ENCODE measurements at regions not wholly inside any gene's neighbourhood (a gene's known extent, or its start where the extent isn't known, plus 50 kb on each side); places are given as distances from the start of the nearest gene placed in this dataset.

DNA sequence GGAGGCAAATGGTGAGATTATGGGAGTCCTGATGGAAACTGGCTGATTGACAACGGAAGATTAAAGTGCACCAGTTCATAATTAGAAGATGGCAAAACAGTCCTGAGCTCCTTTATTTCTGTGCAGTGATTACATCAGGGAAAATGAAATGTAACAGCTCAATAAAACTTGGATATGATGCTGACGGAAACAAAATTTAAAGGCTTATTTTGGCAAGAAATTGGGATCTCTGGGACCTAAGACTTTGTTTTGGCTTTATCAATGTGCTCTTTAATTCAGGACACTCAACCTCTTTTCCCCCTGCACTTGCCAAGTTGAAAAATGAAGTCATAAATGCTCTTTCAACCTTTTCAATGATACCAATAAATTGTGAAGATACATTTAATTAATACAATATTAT lies 226.8 kb downstream of the C6orf118 start:
- ATAC-seq (replicated peaks) = no peak
- Mint-ChIP-seq H3K27me3 (no peaks in the 10 kb centered on the region), H3K36me3 (ENCODE audit: low read depth) (no peaks in the 10 kb centered on the region), H3K4me3 (no peak overlapping the region), H3K27ac (no peak overlapping the region), H3K4me1 (no peaks in the 10 kb centered on the region), H3K9me3 (peaks cover 4% of the 10 kb centered on the region)

DNA sequence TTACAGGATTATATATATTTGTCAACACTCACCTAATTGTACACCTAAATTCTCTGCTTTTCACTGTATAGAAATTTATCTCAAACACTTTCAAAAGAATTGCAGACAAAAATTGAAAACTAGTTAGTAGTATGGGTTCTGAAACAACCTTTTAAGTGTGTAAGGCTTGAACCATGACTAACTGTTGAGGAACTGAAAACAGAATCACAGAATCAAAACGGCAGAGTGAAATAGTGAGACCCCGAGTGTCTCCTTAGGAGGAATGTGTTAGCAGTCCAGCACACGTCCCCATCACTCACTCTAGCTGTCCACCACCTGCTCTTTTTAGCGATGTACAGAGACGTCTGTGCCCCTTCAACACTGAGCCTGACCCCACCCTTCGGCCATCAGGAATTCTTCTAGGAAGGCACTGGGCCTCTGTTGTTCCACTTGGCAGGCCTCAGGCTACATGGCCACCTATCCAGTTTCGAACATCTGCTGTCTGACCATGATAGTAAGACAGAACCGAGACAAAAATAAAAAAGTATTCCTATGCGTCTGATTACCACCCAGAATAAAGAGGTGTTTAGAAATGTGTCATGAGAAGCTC lies 227.4 kb downstream of the C6orf118 start:
- ATAC-seq (replicated peaks) = no peak
- no peaks in the 10 kb centered on the region for H3K4me1 Mint-ChIP-seq
- H3K27me3 Mint-ChIP-seq = no peaks in the 10 kb centered on the region
- H3K27ac Mint-ChIP-seq = no peak overlapping the region
- H3K36me3 Mint-ChIP-seq (ENCODE audit: low read depth) = no peaks in the 10 kb centered on the region
- peaks cover 4% of the 10 kb centered on the region for H3K9me3 Mint-ChIP-seq
- H3K4me3 Mint-ChIP-seq = no peak overlapping the region

DNA sequence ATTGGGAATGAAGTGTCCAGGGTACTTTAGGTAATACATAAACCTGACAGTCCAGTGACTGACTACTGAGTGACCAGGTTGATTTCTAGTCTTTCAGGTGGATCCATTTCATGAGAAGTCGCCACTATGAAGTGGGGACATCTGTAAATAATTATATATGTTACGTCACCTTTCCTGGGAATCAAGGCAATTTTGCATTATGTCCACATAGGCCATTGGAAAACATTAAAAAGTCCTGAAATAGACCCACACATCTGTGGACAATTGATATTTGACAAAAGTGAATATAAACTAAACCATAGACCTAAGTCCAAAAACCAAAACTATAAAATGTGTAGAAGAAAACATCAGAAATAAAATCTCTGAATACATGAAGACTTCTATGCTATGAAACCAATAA lies 231.5 kb downstream of the C6orf118 start:
- Mint-ChIP-seq H3K27ac (no peak overlapping the region), H3K4me3 (no peak overlapping the region), H3K9me3 (peaks cover 4% of the 10 kb centered on the region), H3K36me3 (ENCODE audit: low read depth) (no peaks in the 10 kb centered on the region), H3K27me3 (no peaks in the 10 kb centered on the region), H3K4me1 (no peaks in the 10 kb centered on the region)
- ATAC-seq (replicated peaks) = no peak

DNA sequence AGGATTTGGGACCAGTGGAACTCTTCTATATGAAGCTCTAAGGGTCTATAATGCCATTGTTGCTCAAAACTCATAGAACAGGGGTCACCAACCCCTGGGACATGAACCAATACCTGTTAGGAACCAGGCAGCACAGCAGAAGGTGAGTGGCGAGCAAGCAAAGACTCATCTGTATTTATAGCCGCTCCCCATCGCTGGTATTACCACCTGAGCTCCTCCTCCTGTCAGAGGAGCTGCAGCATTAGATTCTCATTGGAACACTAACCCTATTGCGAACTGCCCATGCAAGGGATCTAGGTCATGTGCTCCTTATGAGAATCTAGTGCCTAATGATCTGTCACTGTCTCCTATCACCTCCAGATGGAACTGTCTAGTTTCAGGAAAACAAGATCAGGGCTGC lies 237.5 kb downstream of the C6orf118 start:
- ATAC-seq (replicated peaks) = no peak
- no peaks in the 10 kb centered on the region for H3K36me3 Mint-ChIP-seq (ENCODE audit: low read depth)
- H3K27ac Mint-ChIP-seq = no peak overlapping the region
- no peaks in the 10 kb centered on the region for H3K9me3 Mint-ChIP-seq
- H3K4me3 Mint-ChIP-seq = no peak overlapping the region
- H3K4me1 Mint-ChIP-seq = no peaks in the 10 kb centered on the region
- H3K27me3 Mint-ChIP-seq = no peaks in the 10 kb centered on the region

DNA sequence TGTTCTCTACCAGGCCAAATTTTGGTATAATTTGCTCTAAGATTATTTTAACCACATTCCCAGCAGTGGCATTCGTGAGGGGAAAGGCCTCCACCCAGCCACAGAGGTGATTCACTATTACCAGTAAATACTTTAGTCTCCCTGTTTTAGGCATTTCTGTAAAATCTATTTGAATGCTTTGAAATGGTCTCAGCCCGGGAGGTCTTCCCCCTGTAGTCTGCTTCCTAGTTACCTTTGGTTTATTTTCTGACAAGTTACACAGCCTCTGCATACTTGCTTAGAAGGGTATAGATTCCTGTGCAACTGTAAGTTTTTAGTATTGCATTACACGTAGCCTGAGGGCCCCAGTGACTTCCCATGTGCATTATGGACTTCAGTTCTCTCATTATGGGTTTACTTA lies 248.7 kb downstream of the C6orf118 start:
- no peak for ATAC-seq (replicated peaks)
- Mint-ChIP-seq H3K27me3 (no peaks in the 10 kb centered on the region), H3K4me1 (no peaks in the 10 kb centered on the region), H3K36me3 (ENCODE audit: low read depth) (no peaks in the 10 kb centered on the region), H3K4me3 (no peak overlapping the region), H3K27ac (no peak overlapping the region), H3K9me3 (peaks cover 18% of the 10 kb centered on the region)

DNA sequence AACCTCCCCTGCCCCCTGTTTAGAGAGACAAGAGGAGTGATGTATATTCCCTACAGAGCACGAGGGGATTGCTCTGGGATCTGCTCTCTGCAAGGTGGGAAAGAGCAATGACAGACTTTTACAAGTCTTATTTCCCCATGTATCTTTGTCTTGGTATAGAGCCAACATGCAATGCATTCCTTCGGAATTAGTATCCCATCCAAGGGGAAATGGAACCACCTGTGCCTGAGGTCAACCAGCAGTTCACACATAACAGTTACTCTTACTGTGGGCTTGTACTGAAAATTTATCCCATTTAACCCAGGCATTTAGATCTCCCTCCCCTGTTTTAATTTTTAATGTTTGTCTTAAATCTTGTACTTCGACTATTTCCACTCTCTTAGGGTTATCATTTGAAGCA lies 250.4 kb downstream of the C6orf118 start:
- no peak overlapping the region for H3K27ac Mint-ChIP-seq
- ATAC-seq (replicated peaks) = no peak
- H3K4me1 Mint-ChIP-seq = no peaks in the 10 kb centered on the region
- no peaks in the 10 kb centered on the region for H3K27me3 Mint-ChIP-seq
- H3K4me3 Mint-ChIP-seq = no peak overlapping the region
- H3K9me3 Mint-ChIP-seq = peaks cover 12% of the 10 kb centered on the region
- no peaks in the 10 kb centered on the region for H3K36me3 Mint-ChIP-seq (ENCODE audit: low read depth)

DNA sequence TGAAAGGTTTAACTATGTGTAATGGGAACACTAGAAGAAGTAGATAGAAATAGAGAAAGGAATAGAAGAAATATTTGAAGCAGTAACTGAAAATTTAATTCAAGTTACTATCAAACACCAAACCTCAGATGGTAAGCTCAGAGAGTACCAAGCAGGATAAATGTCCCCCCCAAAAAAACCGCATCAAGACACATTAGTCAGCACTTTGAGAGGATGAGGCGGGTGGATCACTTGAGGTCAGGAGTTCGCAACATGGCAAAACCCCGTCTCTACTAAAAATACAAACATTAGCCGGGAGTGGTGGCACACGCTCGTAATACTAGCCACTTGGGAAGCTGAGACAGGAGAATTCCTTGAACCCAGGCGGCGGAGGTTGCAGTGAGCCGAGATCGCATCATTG lies 253.1 kb downstream of the C6orf118 start:
- H3K9me3 Mint-ChIP-seq = peaks cover 6% of the 10 kb centered on the region
- no peak overlapping the region for H3K27ac Mint-ChIP-seq
- H3K27me3 Mint-ChIP-seq = no peaks in the 10 kb centered on the region
- no peaks in the 10 kb centered on the region for H3K4me1 Mint-ChIP-seq
- no peak overlapping the region for H3K4me3 Mint-ChIP-seq
- H3K36me3 Mint-ChIP-seq (ENCODE audit: low read depth) = no peaks in the 10 kb centered on the region
- ATAC-seq (replicated peaks) = no peak

DNA sequence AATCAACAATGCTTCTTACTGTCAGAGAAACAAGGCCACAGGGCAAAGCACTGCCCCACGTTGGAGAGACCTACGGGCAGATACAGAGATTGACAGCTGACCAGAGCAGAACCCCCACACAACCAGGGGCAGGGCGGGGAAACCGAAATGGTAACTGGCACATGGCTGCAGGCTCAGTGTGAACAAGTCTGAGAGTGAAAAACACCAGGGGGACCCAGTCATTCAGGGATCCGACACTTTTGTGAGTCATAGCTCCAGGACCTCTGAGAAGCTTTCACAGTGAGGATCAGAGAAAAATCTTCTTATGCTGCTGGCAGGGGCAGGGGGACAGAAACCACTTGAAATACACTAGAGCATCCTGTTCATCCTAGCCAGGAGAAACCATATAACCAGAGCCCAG lies 254.2 kb downstream of the C6orf118 start:
- no peak for ATAC-seq (replicated peaks)
- H3K27ac Mint-ChIP-seq = no peak overlapping the region
- no peak overlapping the region for H3K4me3 Mint-ChIP-seq
- H3K9me3 Mint-ChIP-seq = peaks cover 6% of the 10 kb centered on the region
- H3K36me3 Mint-ChIP-seq (ENCODE audit: low read depth) = no peaks in the 10 kb centered on the region
- H3K4me1 Mint-ChIP-seq = no peaks in the 10 kb centered on the region
- H3K27me3 Mint-ChIP-seq = no peaks in the 10 kb centered on the region

DNA sequence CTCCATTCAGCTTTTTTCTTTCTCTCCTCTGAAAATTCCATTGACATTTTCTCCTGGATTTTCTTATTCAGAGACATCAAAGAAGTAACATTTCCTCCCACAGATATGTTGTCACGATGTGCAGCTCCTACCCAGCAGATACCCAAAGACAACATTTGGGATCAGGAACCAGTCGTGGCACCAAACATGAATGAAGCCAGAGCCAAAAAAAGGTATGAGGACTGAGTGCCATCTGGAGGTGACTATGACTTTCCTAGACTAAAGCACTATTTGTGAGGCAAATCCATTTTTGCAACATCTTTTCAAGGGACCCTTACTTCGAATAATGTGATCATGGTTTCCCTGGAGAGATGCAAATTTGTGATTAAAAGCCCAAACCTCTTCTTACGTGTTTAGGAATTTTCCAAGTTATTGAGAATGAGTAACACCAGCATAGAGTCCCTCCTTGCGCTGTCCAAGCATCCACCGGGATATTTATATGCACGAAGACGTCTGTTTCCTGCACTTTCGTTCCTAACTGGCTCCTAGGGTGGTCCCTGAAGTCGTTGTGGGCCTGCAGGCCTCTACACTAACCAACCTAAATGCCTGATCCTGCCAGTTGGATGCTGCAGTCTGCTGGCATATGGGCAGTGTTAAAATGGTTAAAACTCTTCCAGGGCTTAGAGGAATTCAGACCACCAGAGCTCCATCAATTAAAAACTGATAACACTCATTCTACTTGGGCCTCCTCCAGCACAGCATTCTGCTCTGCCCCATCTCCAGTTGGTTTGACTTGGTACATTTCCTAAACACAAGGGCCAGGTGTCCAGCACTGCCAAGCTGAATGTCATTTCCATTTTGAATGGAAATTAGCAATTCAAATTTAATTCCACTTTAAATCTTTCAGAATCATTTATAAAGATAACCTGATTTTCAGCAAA lies 256.6 kb downstream of the C6orf118 start:
- Mint-ChIP-seq H3K27ac (no peak overlapping the region), H3K27me3 (no peaks in the 10 kb centered on the region), H3K36me3 (ENCODE audit: low read depth) (no peaks in the 10 kb centered on the region), H3K4me1 (no peaks in the 10 kb centered on the region), H3K9me3 (peaks cover 3% of the 10 kb centered on the region), H3K4me3 (no peak overlapping the region)
- no peak for ATAC-seq (replicated peaks)

DNA sequence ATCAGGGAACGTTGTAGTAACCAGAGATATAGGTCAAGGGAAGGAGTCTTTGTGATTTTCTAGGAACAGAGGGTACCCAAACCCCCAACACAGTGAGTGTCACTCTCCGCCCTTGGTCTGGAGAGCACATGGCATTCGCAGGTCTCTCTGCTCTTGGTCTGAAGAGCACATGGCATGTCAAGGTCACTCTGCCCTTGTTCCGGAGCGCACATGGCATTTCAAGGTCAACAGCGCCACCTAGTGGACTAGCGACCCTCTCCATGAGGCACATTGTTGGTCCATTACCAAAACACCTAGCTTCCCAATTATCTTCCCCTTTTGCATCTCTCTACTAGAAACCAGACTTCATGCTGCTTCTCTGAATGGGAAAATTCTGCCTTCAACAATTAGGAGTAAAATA lies 260.0 kb downstream of the C6orf118 start:
- H3K27me3 Mint-ChIP-seq = no peaks in the 10 kb centered on the region
- no peaks in the 10 kb centered on the region for H3K36me3 Mint-ChIP-seq (ENCODE audit: low read depth)
- ATAC-seq (replicated peaks) = no peak
- H3K27ac Mint-ChIP-seq = no peak overlapping the region
- peaks cover 6% of the 10 kb centered on the region for H3K9me3 Mint-ChIP-seq
- H3K4me1 Mint-ChIP-seq = no peaks in the 10 kb centered on the region
- no peak overlapping the region for H3K4me3 Mint-ChIP-seq

DNA sequence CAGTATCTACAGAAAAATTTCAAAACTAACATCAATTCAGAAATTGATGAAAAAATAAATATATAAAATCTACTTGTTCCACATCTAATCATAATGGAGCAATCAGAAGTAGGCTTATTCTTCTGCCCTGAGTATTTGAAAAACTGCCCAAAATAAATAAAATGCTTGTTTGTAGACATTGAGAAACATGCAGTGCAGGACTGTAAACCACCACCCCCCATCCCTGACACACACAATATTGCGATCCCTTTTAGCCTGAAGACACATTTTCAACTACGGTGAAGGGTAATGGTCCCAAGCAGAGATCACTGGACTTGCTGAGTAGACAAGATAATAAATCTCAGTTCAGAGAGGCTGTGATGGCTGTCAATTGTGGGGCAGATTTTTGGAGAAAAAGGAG lies 261.5 kb downstream of the C6orf118 start:
- ATAC-seq (replicated peaks) = no peak
- Mint-ChIP-seq H3K4me1 (no peaks in the 10 kb centered on the region), H3K27me3 (no peaks in the 10 kb centered on the region), H3K36me3 (ENCODE audit: low read depth) (no peaks in the 10 kb centered on the region), H3K9me3 (peaks cover 11% of the 10 kb centered on the region), H3K4me3 (no peak overlapping the region), H3K27ac (no peak overlapping the region)

DNA sequence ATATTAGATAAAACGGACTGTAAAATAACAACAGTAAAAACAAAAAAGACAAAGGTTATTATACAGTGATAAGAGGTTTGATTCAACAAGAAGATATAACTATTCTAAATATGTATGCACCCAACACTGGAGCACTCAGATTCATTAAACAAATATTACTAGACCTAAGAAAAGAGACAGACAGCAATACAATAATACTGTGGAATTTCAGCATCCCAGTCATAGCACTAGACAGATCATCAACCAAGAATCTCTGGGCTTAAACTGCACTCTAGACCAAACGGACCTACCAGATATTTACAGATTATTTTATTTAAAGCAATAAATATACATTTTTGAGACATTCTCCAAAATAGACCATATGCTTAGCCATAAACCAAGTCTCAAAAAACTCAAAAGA lies 263.8 kb downstream of the C6orf118 start:
- no peak overlapping the region for H3K4me3 Mint-ChIP-seq
- H3K27ac Mint-ChIP-seq = no peak overlapping the region
- no peaks in the 10 kb centered on the region for H3K36me3 Mint-ChIP-seq (ENCODE audit: low read depth)
- H3K4me1 Mint-ChIP-seq = no peaks in the 10 kb centered on the region
- H3K27me3 Mint-ChIP-seq = no peaks in the 10 kb centered on the region
- H3K9me3 Mint-ChIP-seq = peaks cover 11% of the 10 kb centered on the region
- ATAC-seq (replicated peaks) = no peak

DNA sequence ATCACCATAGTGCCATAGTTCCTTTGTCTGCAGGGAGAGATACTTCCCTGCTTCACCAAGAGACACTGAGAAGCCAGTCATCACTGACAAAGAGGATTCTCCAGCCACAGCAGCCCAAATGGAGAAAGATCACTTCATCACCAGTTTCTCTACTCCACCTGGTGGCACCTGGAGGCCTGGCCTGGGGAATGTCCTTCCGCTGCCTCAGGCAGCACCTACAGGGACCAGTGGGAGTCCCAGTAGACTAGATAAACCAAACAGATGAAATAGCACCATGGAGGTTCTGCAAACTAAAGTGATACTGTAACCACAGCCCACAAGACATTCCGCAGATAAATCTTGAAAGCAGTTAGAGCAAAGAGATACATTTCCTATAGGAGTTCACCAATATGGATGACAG lies 266.5 kb downstream of the C6orf118 start:
- no peaks in the 10 kb centered on the region for H3K27me3 Mint-ChIP-seq
- H3K4me3 Mint-ChIP-seq = no peak overlapping the region
- H3K36me3 Mint-ChIP-seq (ENCODE audit: low read depth) = no peaks in the 10 kb centered on the region
- no peak overlapping the region for H3K27ac Mint-ChIP-seq
- no peaks in the 10 kb centered on the region for H3K4me1 Mint-ChIP-seq
- ATAC-seq (replicated peaks) = no peak
- peaks cover 8% of the 10 kb centered on the region for H3K9me3 Mint-ChIP-seq

DNA sequence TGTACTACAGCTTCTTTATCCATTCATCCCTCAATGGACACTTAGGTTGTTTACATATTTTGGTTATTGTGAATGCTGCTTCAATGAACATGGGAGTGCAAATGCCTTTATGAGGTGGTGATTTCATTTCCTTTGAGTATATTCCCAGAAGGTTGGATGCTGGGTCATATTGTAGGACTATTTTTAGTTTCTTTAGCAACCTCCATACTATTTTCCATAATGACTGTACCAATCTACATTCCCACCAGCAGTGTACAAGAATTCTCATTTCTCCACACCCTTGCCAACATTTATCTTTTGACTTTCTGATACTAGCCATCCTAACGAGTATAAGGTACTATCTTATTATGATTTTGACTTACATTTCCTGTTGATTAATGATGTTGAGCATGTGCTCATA lies 269.0 kb downstream of the C6orf118 start:
- no peak overlapping the region for H3K4me3 Mint-ChIP-seq
- no peaks in the 10 kb centered on the region for H3K27me3 Mint-ChIP-seq
- H3K4me1 Mint-ChIP-seq = no peaks in the 10 kb centered on the region
- H3K9me3 Mint-ChIP-seq = peaks cover 18% of the 10 kb centered on the region
- no peaks in the 10 kb centered on the region for H3K36me3 Mint-ChIP-seq (ENCODE audit: low read depth)
- H3K27ac Mint-ChIP-seq = no peak overlapping the region
- no peak for ATAC-seq (replicated peaks)

DNA sequence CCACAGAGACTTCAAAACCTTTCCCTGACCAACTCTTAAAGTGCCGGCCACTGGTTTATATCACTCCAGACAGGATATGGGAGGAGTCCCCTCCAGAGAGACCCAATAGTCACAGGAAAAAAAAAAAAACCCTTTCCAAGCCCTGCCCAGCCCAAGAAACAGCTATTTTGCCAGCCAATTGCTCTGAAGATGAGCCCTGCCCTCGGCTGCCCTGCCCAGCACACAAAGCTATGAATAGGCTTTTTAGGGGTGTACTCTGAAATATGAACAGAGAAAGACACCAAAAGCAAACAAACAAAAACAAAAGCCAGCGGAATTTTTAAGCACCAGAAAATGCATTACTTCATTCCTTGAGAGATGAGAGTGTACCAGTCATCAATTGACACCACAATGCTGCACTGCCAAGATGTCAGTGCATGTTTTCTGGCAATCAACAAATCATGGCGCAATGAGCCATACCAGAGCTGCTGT lies 275.1 kb downstream of the C6orf118 start:
- no peak for ATAC-seq (replicated peaks)
- H3K4me3 Mint-ChIP-seq = no peak overlapping the region

More for the DNA sequence above, 275.1 kb downstream of the C6orf118 start:
- Mint-ChIP-seq H3K4me1 (no peaks in the 10 kb centered on the region), H3K9me3 (peaks cover 20% of the 10 kb centered on the region), H3K27me3 (no peaks in the 10 kb centered on the region), H3K27ac (no peak overlapping the region), H3K36me3 (ENCODE audit: low read depth) (no peaks in the 10 kb centered on the region)
